Trophoblast cell (in vitro differentiated cells and primary cell): ENCODE measurements at regions not wholly inside any gene's neighbourhood (a gene's known extent, or its start where the extent isn't known, plus 50 kb on each side); places are given as distances from the start of the nearest gene placed in this dataset.
A peak's percentile ranks its signal among the peaks of the same experiment; 100 is the strongest.

ENCODE experiments used
- DNase-seq, 2 donors: peaks; one replicate each; pipeline ENCODE4 v3.0.0-alpha.2; 2016
- H2AFZ ChIP-seq: 2 replicates; pipeline ENCODE4 v1.6.1; 2013; ENCODE audit warnings: low read length, moderate library complexity, mild to moderate bottlenecking; ENCODE audit not compliant: insufficient read depth, poor library complexity
- H2AK5ac ChIP-seq: 2 replicates; pipeline ENCODE4 v1.6.1; 2013; ENCODE audit warnings: mild to moderate bottlenecking, low read length
- H2BK120ac ChIP-seq: 2 replicates; pipeline ENCODE4 v1.6.1; 2013; ENCODE audit warnings: low read length, mild to moderate bottlenecking, moderate library complexity; ENCODE audit not compliant: insufficient read depth, poor library complexity
- H2BK12ac ChIP-seq: 2 replicates; pipeline ENCODE4 v1.6.1; 2013; ENCODE audit warnings: mild to moderate bottlenecking, low read length, moderate library complexity
- H2BK5ac ChIP-seq: 2 replicates; pipeline ENCODE4 v1.6.1; 2013; ENCODE audit warnings: low read length, low read depth, moderate library complexity, mild to moderate bottlenecking; ENCODE audit not compliant: poor library complexity
- H3K14ac ChIP-seq: 2 replicates; pipeline ENCODE4 v1.6.1; 2013; ENCODE audit warnings: mild to moderate bottlenecking, low read length
- H3K18ac ChIP-seq: 2 replicates; pipeline ENCODE4 v1.6.1; 2013; ENCODE audit warnings: mild to moderate bottlenecking, low read length
- H3K23ac ChIP-seq: 2 replicates; pipeline ENCODE4 v1.6.1; 2013; ENCODE audit warnings: low read length
- H3K27ac ChIP-seq: 2 replicates; pipeline ENCODE4 v1.5.1; 2013; ENCODE audit warnings: low read depth, mild to moderate bottlenecking, inconsistent platforms, low read length, moderate library complexity
- H3K27me3 ChIP-seq: 2 replicates; pipeline ENCODE4 v1.6.1; 2013; ENCODE audit warnings: inconsistent platforms, mild to moderate bottlenecking, low read length, moderate library complexity; ENCODE audit not compliant: insufficient read depth
- H3K36me3 ChIP-seq, 2 experiments: 1 replicate in 1 of 2; 2 replicates in 1 of 2; pipeline ENCODE4 v1.6.1; 2013; ENCODE audit warnings: low read length in 2 of 2, mild to moderate bottlenecking in 2 of 2, moderate library complexity in 1 of 2; ENCODE audit not compliant: insufficient read depth in 2 of 2, control insufficient read depth in 1 of 2
- H3K4ac ChIP-seq: 2 replicates; pipeline ENCODE4 v1.6.1; 2013; ENCODE audit warnings: low read depth, mild to moderate bottlenecking, low read length, moderate library complexity
- H3K4me1 ChIP-seq, 2 experiments: 1 replicate in 1 of 2; 2 replicates in 1 of 2; pipeline ENCODE4 v1.6.1; 2013; ENCODE audit warnings: low read length in 2 of 2, mild to moderate bottlenecking in 2 of 2, moderate library complexity in 1 of 2; ENCODE audit not compliant: insufficient read depth in 2 of 2, control insufficient read depth in 1 of 2
- H3K4me2 ChIP-seq: 2 replicates; pipeline ENCODE4 v1.6.1; 2013; ENCODE audit warnings: inconsistent platforms, mild to moderate bottlenecking, low read length, moderate library complexity
- H3K4me3 ChIP-seq: 2 replicates; pipeline ENCODE4 v1.5.1; 2013; ENCODE audit warnings: mild to moderate bottlenecking, low read depth, low read length, inconsistent platforms
- H3K79me1 ChIP-seq: one replicate; pipeline ENCODE4 v1.6.1; 2013; ENCODE audit warnings: low read length
- H3K79me2 ChIP-seq: 2 replicates; pipeline ENCODE4 v1.6.1; 2013; ENCODE audit warnings: low read length, mild to moderate bottlenecking; ENCODE audit not compliant: control insufficient read depth, insufficient read depth, poor library complexity
- H3K9ac ChIP-seq: 2 replicates; pipeline ENCODE4 v1.6.1; 2013; ENCODE audit warnings: mild to moderate bottlenecking, low read length
- H3K9me3 ChIP-seq: 2 replicates; pipeline ENCODE4 v1.6.1; 2013; ENCODE audit warnings: low read depth, mild to moderate bottlenecking, control low read depth, inconsistent platforms, low read length; ENCODE audit not compliant: insufficient read depth
- H4K12ac ChIP-seq: 2 replicates; pipeline ENCODE4 v1.6.1; 2013; ENCODE audit warnings: low read depth, mild to moderate bottlenecking, low read length, moderate library complexity
- H4K8ac ChIP-seq: 2 replicates; pipeline ENCODE4 v1.6.1; 2013; ENCODE audit warnings: low read depth, mild to moderate bottlenecking, low read length, moderate library complexity
- H4K91ac ChIP-seq: one replicate; pipeline ENCODE4 v1.6.1; 2013; ENCODE audit warnings: low read depth, mild to moderate bottlenecking, low read length, moderate library complexity
- WGBS: extraction: QIAGEN DNeasy Blood & Tissue Kit; methylation state at CpG from one replicate; pipeline ENCODE4 v1.1.7; 2013; ENCODE audit warnings: missing lambda C conversion rate; ENCODE audit not compliant: insufficient read length, insufficient coverage; ENCODE audit errors: extremely low coverage; 5-methylcytosine and 5-hydroxymethylcytosine counted together

GRCh38 chr9:115445655-115446054, 327.7 kb upstream of the TNC start:
- Histone ChIP-seq H2AK5ac (no peak overlapping the region), H3K9ac (no peak overlapping the region), H3K4me1 (no peaks in the 10 kb centered on the region), H3K79me1 (no peaks in the 10 kb centered on the region), H4K12ac (no peak overlapping the region), H3K4me3 (no peak overlapping the region), H3K36me3 (no peaks in the 10 kb centered on the region), H3K4ac (no peak overlapping the region), H2BK120ac (no peak overlapping the region), H3K4me2 (no peak overlapping the region), H3K79me2 (no peaks in the 10 kb centered on the region), H2BK12ac (no peak overlapping the region), H3K9me3 (no peaks in the 10 kb centered on the region), H2BK5ac (no peak overlapping the region), H4K91ac (no peak overlapping the region), H3K27me3 (no peaks in the 10 kb centered on the region), H3K18ac (no peak overlapping the region), H2AFZ (no peak overlapping the region), H3K14ac (no peak overlapping the region), H3K23ac (no peak overlapping the region), H4K8ac (no peak overlapping the region), H3K27ac (no peak overlapping the region)
- no CpG with 5 or more reads among the region's 3 CpGs for WGBS
- no peak for DNase-seq

- H2AFZ ChIP-seq, result no peak overlapping the region
- no peaks in the 10 kb centered on the region for H3K4me1 ChIP-seq
- DNase-seq, result no peak
- no peak overlapping the region for H3K4ac ChIP-seq
- no peak overlapping the region for H2AK5ac ChIP-seq
- no peak overlapping the region for H4K8ac ChIP-seq
- H3K23ac ChIP-seq, result no peak overlapping the region
- no peaks in the 10 kb centered on the region for H3K36me3 ChIP-seq
- H3K4me2 ChIP-seq, result no peak overlapping the region
- H3K18ac ChIP-seq, result no peak overlapping the region
- H2BK120ac ChIP-seq, result no peak overlapping the region
- no peak overlapping the region for H2BK12ac ChIP-seq
- no peak overlapping the region for H4K91ac ChIP-seq
- no peaks in the 10 kb centered on the region for H3K9me3 ChIP-seq
- no peak overlapping the region for H4K12ac ChIP-seq
- H3K79me2 ChIP-seq, result no peaks in the 10 kb centered on the region
- no peak overlapping the region for H3K14ac ChIP-seq
- no peaks in the 10 kb centered on the region for H3K79me1 ChIP-seq
- no peak overlapping the region for H3K4me3 ChIP-seq
- H3K9ac ChIP-seq, result no peak overlapping the region
- no peak overlapping the region for H2BK5ac ChIP-seq
- H3K27ac ChIP-seq, result no peak overlapping the region
- no peaks in the 10 kb centered on the region for H3K27me3 ChIP-seq
Observed at GRCh38 chr9:115456515-115456914, 338.6 kb upstream of the TNC start.

- Histone ChIP-seq H2AK5ac (no peak overlapping the region), H3K14ac (no peak overlapping the region), H4K12ac (no peak overlapping the region), H3K4me1 (peaks cover 0 to 3% of the 10 kb centered on the region in 2 experiments), H2BK12ac (no peak overlapping the region), H3K4me2 (no peak overlapping the region), H3K18ac (no peak overlapping the region), H3K27ac (no peak overlapping the region), H3K4ac (no peak overlapping the region), H3K79me2 (no peaks in the 10 kb centered on the region), H3K36me3 (no peaks in the 10 kb centered on the region), H3K23ac (no peak overlapping the region), H3K9ac (no peak overlapping the region), H2AFZ (no peak overlapping the region), H2BK120ac (no peak overlapping the region), H2BK5ac (no peak overlapping the region), H3K9me3 (no peaks in the 10 kb centered on the region), H3K27me3 (no peaks in the 10 kb centered on the region), H4K8ac (no peak overlapping the region), H4K91ac (no peak overlapping the region), H3K4me3 (no peak overlapping the region), H3K79me1 (no peaks in the 10 kb centered on the region)
- WGBS, result no CpG with 5 or more reads among the region's 3 CpGs
- DNase-seq, result no peak
Observed at GRCh38 chr9:115461280-115461679, 343.3 kb upstream of the TNC start.

- H4K8ac ChIP-seq, result peak overlapping the region; percentile 29
- no peak overlapping the region for H3K4me3 ChIP-seq
- H3K14ac ChIP-seq, result no peak overlapping the region
- H4K12ac ChIP-seq, result no peak overlapping the region
- no peaks in the 10 kb centered on the region for H3K27me3 ChIP-seq
- H3K79me2 ChIP-seq, result no peaks in the 10 kb centered on the region
- no peak overlapping the region for H3K27ac ChIP-seq
- no peaks in the 10 kb centered on the region for H3K9me3 ChIP-seq
- H4K91ac ChIP-seq, result no peak overlapping the region
- no peak overlapping the region for H2AK5ac ChIP-seq
- H3K4ac ChIP-seq, result no peak overlapping the region
- no peak overlapping the region for H3K18ac ChIP-seq
- H2AFZ ChIP-seq, result no peak overlapping the region
- no peak overlapping the region for H3K9ac ChIP-seq
- DNase-seq, result no peak
- no peak overlapping the region for H2BK5ac ChIP-seq
- H3K36me3 ChIP-seq, result no peaks in the 10 kb centered on the region
- H2BK120ac ChIP-seq, result no peak overlapping the region
- no peak overlapping the region for H3K4me2 ChIP-seq
- no peak overlapping the region for H3K23ac ChIP-seq
- H3K4me1 ChIP-seq, result peaks cover 0 to 3% of the 10 kb centered on the region in 2 experiments
- no CpG with 5 or more reads among the region's 7 CpGs for WGBS
- H3K79me1 ChIP-seq, result no peaks in the 10 kb centered on the region
- no peak overlapping the region for H2BK12ac ChIP-seq
Observed at GRCh38 chr9:115462623-115463022, 344.7 kb upstream of the TNC start.
